ENCODE measurements at regions not wholly inside any gene's neighbourhood (a gene's known extent, or its start where the extent isn't known, plus 50 kb on each side); places are given as distances from the start of the nearest gene placed in this dataset.

DNA sequence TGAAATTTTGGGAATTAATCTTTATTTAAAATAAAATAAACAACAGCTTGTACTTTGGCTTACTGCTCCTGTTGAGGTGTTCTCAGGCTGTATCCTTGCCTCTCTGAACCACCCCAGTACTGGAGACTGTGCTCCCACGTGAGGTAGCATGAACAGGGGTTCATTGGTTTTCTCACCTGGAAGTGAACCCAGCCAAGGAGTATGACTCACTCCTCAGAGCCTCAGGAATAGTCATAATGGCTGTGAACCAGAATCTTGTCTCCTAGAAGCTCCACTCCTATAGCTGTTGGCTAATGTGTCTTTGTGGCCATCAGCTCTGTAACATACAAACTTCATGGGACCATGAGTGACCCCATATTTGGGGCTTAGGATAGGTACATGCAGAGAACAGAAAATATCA lies 122.5 kb upstream of the ST8SIA2 start:
- Histone ChIP-seq H3K27ac (ENCODE audit: low read length) (no peak overlapping the region), H3K4me3 (ENCODE audit: low read length) (no peak overlapping the region), H3K4me1 (ENCODE audit: control insufficient read depth, insufficient read depth, low read length) (no peaks in the 10 kb centered on the region), H3K36me3 (ENCODE audit: control insufficient read depth, insufficient read depth, low read length) (no peaks in the 10 kb centered on the region), H3K9me3 (ENCODE audit: control insufficient read depth, insufficient read depth, low read length) (no peaks in the 10 kb centered on the region), H3K27me3 (ENCODE audit: control insufficient read depth, insufficient read depth, low read length) (no peaks in the 10 kb centered on the region)
- no peaks in the 10 kb centered on the region for H3K36me3 Mint-ChIP-seq
- H3K27me3 Mint-ChIP-seq (ENCODE audit: low read depth in 2 of 2), result peaks cover 13 to 33% of the 10 kb centered on the region in 2 donors
- no peak for ATAC-seq
- H3K4me3 Mint-ChIP-seq, result no peak overlapping the region
- H3K4me1 Mint-ChIP-seq, result no peaks in the 10 kb centered on the region
- DNase-seq, result no peak
- intact Hi-C loops (cut with micrococcal nuclease), result no loop called here
- H3K27ac Mint-ChIP-seq, result no peak overlapping the region
- no peaks in the 10 kb centered on the region for H3K9me3 Mint-ChIP-seq
- TF ChIP-seq, protein P1, sequence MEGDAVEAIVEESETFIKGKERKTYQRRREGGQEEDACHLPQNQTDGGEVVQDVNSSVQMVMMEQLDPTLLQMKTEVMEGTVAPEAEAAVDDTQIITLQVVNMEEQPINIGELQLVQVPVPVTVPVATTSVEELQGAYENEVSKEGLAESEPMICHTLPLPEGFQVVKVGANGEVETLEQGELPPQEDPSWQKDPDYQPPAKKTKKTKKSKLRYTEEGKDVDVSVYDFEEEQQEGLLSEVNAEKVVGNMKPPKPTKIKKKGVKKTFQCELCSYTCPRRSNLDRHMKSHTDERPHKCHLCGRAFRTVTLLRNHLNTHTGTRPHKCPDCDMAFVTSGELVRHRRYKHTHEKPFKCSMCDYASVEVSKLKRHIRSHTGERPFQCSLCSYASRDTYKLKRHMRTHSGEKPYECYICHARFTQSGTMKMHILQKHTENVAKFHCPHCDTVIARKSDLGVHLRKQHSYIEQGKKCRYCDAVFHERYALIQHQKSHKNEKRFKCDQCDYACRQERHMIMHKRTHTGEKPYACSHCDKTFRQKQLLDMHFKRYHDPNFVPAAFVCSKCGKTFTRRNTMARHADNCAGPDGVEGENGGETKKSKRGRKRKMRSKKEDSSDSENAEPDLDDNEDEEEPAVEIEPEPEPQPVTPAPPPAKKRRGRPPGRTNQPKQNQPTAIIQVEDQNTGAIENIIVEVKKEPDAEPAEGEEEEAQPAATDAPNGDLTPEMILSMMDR (IDR thresholded peaks at IDR 0.05), result no peak
- WGBS (ENCODE audit: insufficient coverage), result 74% methylated on average over 1 of the region's 1 CpG

DNA sequence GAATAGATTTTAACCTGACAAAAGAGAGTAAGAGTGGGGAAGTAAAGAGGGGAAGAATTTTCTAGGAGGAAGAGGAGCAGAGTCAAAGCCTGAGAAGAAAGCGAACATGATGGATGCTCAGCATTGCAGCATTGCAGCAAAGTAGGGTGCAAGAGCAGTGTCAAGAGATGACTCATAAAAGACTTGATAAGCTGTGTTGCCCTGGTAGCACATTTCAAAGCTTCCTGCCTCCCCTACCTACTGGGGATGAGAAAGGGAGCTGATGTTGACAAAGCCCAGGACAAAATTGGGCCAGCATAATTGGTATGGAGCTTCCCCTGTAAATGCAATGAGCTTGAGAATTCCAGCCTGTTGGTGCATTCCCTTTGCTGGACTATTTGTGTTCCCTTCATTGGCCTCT lies 121.6 kb upstream of the ST8SIA2 start:
- H3K4me3 ChIP-seq (ENCODE audit: low read length), result no peak overlapping the region
- intact Hi-C loops (cut with micrococcal nuclease), result no loop called here
- no peak for DNase-seq
- H3K9me3 Mint-ChIP-seq, result no peaks in the 10 kb centered on the region
- no peaks in the 10 kb centered on the region for H3K9me3 ChIP-seq (ENCODE audit: control insufficient read depth, insufficient read depth, low read length)
- H3K4me1 Mint-ChIP-seq, result no peaks in the 10 kb centered on the region
- no peak for ATAC-seq
- 94% methylated on average over 1 of the region's 1 CpG for WGBS (ENCODE audit: insufficient coverage)
- H3K27ac Mint-ChIP-seq, result no peak overlapping the region
- H3K4me3 Mint-ChIP-seq, result no peak overlapping the region
- H3K36me3 Mint-ChIP-seq, result no peaks in the 10 kb centered on the region
- TF ChIP-seq, protein P1 (IDR thresholded peaks at IDR 0.05), result no peak
- H3K27ac ChIP-seq (ENCODE audit: low read length), result no peak overlapping the region
- peaks cover 12 to 33% of the 10 kb centered on the region in 2 donors for H3K27me3 Mint-ChIP-seq (ENCODE audit: low read depth in 2 of 2)
- H3K4me1 ChIP-seq (ENCODE audit: control insufficient read depth, insufficient read depth, low read length), result no peaks in the 10 kb centered on the region
- no peaks in the 10 kb centered on the region for H3K36me3 ChIP-seq (ENCODE audit: control insufficient read depth, insufficient read depth, low read length)
- no peaks in the 10 kb centered on the region for H3K27me3 ChIP-seq (ENCODE audit: control insufficient read depth, insufficient read depth, low read length)

DNA sequence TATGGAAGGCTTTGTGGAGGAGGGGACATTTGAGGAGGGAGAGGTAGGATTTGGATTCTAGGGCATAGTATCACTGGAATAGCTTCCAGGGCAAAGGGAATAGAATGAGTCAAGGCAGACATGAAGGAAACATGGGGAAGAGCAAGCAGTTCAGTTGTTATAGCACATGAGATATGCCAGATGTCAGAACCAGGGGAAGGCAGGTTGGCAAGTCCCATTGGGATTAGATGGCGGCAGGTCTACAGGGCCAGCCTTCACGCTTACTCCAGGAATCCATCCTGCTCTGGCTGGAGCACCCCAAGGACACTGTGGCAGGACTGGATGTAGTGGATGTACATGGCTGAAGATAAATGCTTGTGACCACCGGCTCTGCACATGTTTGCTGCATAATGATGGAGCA lies 120.4 kb upstream of the ST8SIA2 start:
- Mint-ChIP-seq H3K36me3 (no peaks in the 10 kb centered on the region), H3K27ac (no peak overlapping the region), H3K4me3 (no peak overlapping the region), H3K9me3 (no peaks in the 10 kb centered on the region), H3K27me3 (ENCODE audit: low read depth in 2 of 2) (peaks cover 13 to 36% of the 10 kb centered on the region in 2 donors), H3K4me1 (no peaks in the 10 kb centered on the region)
- Histone ChIP-seq H3K4me1 (ENCODE audit: control insufficient read depth, insufficient read depth, low read length) (no peaks in the 10 kb centered on the region), H3K36me3 (ENCODE audit: control insufficient read depth, insufficient read depth, low read length) (no peaks in the 10 kb centered on the region), H3K4me3 (ENCODE audit: low read length) (no peak overlapping the region), H3K27ac (ENCODE audit: low read length) (no peak overlapping the region), H3K27me3 (ENCODE audit: control insufficient read depth, insufficient read depth, low read length) (no peaks in the 10 kb centered on the region), H3K9me3 (ENCODE audit: control insufficient read depth, insufficient read depth, low read length) (no peaks in the 10 kb centered on the region)
- ATAC-seq (no peak), DNase-seq (no peak)
- TF ChIP-seq, protein P1 (IDR thresholded peaks at IDR 0.05), result no peak
- intact Hi-C loops (cut with micrococcal nuclease), result no loop called here
- 93% methylated on average over 3 of the region's 3 CpGs for WGBS (ENCODE audit: insufficient coverage)

DNA sequence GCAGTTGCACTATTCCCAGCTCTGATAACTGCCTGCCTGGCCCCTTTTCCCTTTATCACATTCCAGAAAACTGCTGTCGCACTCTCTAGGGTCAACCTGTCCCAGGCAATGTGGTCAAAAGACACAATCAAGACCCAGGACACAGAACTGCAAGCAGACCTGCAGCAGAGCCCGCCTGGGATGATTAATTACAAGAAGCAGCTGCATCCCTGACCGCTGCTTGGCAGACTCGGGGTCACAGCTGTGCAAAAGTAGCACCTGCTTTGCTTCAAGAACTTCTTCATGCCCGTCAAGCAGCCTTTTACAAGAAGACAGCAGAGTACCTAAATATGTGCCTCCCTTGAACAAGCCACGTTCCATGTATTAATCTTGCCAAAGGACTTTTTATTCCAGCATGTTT lies 120.0 kb upstream of the ST8SIA2 start:
- intact Hi-C loops (cut with micrococcal nuclease), result no loop called here
- Mint-ChIP-seq H3K4me3 (no peak overlapping the region), H3K4me1 (no peaks in the 10 kb centered on the region), H3K9me3 (no peaks in the 10 kb centered on the region), H3K27me3 (ENCODE audit: low read depth in 2 of 2) (peaks cover 13 to 36% of the 10 kb centered on the region in 2 donors), H3K36me3 (no peaks in the 10 kb centered on the region), H3K27ac (no peak overlapping the region)
- Histone ChIP-seq H3K27ac (ENCODE audit: low read length) (no peak overlapping the region), H3K27me3 (ENCODE audit: control insufficient read depth, insufficient read depth, low read length) (no peaks in the 10 kb centered on the region), H3K9me3 (ENCODE audit: control insufficient read depth, insufficient read depth, low read length) (no peaks in the 10 kb centered on the region), H3K36me3 (ENCODE audit: control insufficient read depth, insufficient read depth, low read length) (no peaks in the 10 kb centered on the region), H3K4me1 (ENCODE audit: control insufficient read depth, insufficient read depth, low read length) (no peaks in the 10 kb centered on the region), H3K4me3 (ENCODE audit: low read length) (no peak overlapping the region)
- ATAC-seq (no peak), DNase-seq (no peak)
- WGBS (ENCODE audit: insufficient coverage), result 62% methylated on average over 6 of the region's 6 CpGs
- TF ChIP-seq, protein P1 (IDR thresholded peaks at IDR 0.05), result no peak
